ENCODE measurements at regions not wholly inside any gene's neighbourhood (a gene's known extent, or its start where the extent isn't known, plus 50 kb on each side); places are given as distances from the start of the nearest gene placed in this dataset.

DNA sequence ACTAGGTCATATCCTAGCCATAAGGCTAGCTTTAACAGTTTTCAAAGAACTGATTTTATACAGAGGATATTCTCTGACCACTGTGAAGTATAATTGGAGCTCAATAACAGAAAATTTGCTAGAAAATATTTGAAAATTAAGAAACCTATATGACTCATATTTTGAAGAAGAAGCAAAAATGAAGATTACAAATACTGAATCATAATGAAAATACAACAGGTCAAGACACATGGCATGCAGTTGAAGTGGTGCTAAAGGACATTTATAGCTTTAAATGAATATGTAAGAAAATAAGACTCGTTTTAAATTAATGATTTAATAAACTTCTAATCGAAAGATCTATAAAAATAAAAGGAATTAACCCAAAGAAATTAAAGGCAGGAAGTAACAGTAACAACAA, 1234.6 kb downstream of the SLC16A7 start:
- DNase-seq (ENCODE audit: low read depth in 4 of 4, low spot score in 3 of 4), result no peak

DNA sequence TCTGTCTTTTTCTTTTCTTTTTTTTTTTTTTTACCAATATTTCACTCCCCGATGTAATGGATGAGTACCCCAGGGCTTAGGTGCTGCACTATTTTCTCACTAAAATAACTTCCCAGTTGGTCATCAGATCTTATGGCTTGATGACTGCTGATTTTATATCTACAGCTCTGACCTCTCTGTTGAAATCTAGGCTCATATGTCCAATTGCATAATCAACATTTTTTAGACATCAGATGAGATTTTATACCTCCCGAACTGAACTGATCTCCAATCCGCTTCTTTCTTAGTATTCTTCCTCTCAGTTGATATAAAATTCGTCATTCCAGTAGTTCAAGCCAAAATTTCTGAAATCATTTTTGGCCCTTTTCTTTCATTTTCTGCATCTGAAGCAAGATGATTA, 1236.5 kb downstream of the SLC16A7 start:
- DNase-seq (ENCODE audit: low read depth in 4 of 4, low spot score in 3 of 4), result no peak

DNA sequence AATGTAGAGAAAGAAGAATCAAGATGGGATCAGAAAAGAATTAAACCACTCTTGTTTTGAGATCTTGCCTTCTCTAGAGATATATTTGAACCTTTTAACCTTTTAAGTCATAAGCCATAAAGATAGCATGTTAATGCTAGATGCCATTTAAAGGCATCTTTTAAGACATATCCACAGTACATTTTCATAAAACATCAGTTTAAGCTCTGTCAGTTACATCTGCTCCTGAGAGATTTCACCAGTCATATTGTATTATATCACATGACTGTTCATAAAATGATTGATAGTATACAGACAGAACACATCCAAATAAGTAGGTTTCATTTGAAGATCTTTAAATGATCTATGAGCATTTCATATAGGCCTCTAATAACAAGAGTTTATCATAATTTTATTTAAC, 1238.5 kb downstream of the SLC16A7 start:
- no peak for DNase-seq (ENCODE audit: low read depth in 4 of 4, low spot score in 3 of 4)

DNA sequence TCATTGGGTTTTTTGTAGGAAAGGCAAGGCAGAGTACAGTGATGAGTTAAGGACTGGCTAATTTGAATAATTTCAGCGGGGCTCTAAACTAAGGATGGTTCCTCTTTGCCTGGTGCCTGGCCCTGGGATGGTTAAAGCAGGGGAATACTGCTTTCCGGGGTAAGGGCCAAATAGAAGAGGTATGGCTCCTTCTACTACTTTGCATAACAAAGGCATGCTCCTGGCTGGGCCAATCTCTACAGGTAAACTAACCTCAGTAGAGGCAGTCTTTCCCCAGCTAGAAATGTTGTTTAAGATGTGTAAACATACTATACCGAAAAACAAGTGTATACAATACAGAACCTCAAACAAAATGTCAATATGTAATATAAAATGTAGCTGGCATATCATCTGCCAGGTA, 1239.0 kb downstream of the SLC16A7 start:
- no peak for DNase-seq (ENCODE audit: low read depth in 4 of 4, low spot score in 3 of 4)

DNA sequence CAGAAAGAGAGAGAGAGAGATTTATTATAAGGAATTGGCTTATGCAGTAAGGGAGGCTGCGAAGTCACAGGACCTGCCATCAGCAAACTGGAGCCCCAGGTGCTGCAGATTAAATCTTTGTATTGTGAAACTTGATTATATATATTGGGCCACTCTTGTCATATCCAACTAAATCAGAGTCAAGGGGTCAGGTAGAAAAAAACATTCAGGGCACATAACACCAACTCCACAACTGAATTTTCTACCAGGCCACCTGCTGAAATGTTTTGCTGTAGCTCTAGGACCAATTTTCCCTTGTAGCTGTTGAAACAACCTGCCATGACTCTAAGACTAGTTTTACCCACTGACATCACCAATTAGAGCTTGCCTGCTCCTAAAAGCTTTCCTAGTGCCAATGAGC, 1240.8 kb downstream of the SLC16A7 start:
- no peak for DNase-seq (ENCODE audit: low read depth in 4 of 4, low spot score in 3 of 4)

DNA sequence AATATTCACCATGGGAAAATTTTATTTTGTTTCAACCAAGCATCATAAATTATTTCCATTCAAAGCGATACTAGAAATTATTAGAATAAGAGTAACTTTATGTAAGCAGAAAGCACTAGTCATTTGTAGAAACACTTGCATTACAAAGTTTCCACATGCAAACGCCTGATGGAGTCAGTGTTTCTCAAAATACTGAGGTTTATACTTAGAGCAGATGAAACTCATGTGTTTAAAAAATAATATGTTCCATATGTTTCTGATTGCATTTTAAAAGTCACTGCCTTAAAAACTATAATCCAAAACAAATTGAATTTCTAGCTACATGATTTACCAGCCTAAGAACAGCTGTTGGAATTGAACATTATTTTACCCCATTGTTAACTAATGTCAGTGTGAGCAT, 1246.4 kb downstream of the SLC16A7 start:
- DNase-seq (ENCODE audit: low read depth in 4 of 4, low spot score in 3 of 4), result no peak

DNA sequence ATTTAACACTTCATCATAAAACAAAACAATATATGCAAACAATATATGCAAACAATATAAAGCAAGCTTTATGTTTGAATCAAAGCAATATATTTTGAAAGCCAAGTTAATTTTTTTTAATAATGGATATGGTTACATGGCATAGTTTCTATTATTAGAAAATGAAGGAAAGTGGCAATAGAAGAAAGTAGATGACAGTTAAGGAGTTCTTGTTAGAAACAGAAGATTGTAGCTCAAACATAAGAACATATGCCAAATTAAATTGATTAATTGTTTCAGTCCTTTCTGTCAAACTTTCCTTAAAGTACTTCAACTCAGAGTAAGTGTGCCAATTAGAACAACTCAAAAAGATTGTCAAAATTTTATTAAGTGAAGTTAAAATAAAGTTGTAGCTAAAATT, 1248.3 kb downstream of the SLC16A7 start:
- DNase-seq (ENCODE audit: low read depth in 4 of 4, low spot score in 3 of 4), result no peak

DNA sequence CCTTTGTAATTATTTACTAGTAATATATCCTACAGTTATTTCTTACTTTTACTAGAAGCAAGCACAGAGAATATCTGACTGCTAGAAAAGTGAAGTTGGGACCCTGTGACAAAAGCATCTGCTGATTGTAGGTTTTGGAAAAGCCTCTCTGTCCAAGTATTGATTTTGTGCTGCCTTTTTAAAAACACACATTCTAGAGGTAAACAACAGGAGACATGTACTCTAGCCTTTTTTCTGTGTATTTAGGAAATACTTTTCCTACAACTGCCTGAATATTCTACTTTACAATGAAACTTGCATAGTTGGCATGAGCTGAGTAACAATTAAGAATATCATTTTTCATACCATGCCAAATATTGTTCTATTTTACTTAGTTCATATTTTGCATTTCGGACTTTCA, 1249.0 kb downstream of the SLC16A7 start:
- no peak for DNase-seq (ENCODE audit: low read depth in 4 of 4, low spot score in 3 of 4)

DNA sequence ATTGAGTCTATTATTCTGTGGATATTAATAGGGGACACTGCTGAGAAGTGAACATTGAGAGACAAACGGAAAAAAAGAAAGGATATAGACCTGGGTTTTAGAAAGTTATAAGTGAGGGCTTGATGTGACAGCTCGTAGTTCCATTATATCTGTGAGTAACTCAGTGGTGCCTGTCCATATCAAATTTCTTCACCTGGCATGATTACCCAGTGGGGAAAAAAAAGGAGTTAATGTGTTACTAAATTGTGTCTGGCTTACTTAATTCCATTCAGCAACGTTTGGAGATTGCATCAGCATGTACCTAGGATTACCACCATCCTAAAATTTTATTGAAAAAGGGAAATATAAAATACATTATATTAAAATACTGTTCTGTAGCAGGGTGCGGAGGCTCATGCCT, 1249.9 kb downstream of the SLC16A7 start:
- no peak for DNase-seq (ENCODE audit: low read depth in 4 of 4, low spot score in 3 of 4)

DNA sequence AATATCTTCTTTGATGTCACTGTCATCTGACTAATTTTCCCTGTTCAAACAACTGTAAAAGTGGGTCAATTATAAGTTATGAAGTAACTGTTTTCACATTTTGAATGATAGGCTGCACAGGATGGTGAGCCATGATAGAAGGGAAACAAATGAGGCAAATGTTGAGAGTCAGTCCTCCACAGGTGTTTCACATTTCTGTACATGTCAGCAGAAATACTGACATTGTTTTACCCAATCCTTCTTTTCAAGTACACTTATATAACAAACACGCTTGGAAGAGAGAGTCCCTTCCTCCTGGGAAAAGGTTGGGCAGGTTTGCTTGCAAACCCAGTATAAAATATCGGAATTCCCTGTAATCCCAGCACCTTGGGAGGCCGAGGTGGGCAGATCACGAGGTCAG, 1251.5 kb downstream of the SLC16A7 start:
- no peak for DNase-seq (ENCODE audit: low read depth in 4 of 4, low spot score in 3 of 4)

DNA sequence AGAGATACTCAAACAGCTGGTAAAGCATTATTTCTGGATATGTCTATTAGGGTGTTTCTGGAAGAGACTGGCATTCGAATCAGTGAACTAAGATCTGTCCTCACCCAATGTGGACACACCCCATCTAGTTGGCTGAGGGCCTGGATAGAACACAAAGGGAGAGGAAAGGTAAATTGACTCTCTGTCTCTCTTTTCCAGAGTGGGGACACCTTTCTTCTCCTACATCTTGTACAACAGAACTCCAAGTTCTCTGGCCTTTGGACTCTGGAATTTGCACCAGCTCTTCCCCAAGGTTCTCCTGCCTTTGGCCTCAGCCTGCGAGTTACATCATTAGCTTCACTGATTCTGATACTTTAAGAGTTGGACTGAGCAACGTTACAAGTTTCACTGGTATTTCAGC, 1253.9 kb downstream of the SLC16A7 start:
- DNase-seq (ENCODE audit: low read depth in 4 of 4, low spot score in 3 of 4), result no peak

DNA sequence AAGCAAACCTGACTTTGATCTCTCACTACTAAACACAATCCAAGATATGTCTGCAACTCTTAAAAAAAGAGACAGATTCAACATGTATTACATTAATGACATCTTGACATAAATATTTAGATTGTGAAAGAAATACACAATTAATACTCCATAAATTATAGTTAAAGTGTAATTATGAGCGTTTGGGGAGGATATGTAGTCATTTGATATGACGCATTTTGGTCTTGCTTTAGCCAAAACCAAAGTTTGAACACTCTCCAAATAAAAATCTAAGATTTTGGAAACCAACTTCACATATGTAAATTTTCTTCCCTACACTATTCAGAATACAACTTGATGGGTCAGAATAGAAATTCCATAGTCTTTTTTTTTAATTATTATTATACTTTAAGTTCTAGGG, 1257.6 kb downstream of the SLC16A7 start:
- no peak for DNase-seq (ENCODE audit: low read depth in 4 of 4, low spot score in 3 of 4)

DNA sequence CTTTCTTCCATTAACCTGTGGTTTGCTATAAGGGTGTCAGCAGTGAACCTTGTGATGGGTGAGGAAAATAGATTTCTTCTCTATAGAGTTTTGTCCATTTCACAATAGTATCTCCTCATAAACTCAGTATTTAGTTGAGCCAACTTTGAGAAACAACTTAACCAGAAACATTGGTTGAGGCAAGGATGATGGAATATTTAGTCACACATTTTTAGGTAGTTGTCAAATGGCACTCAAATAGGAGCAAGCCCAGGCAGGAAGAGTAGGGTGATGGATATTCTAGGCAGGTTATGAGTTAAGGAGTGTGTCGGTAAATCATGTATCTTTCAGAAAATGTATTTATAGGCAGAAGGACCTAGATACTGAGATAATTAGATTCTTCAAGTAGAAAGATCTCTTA, 1267.6 kb downstream of the SLC16A7 start:
- no peak for DNase-seq (ENCODE audit: low read depth in 4 of 4, low spot score in 3 of 4)

DNA sequence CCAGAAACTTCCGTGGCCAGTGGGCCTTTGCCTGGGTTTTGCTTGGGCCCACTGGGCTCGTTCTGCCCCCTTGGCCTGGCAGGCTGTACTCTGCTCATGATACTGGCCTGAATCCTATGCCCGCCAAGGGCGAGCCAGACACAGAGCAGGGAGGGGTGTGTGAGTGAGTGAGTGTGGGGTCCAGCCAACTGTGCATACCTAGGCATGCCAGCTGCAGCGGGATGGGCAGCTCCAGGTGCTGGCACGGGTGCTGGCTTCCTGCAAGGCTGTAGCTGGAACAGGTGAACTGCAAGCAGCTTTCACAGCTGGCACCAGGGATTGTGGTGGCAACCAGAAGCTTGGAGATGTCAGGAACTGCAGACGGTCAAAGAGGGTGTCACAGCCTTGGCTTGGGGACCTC, 1276.4 kb downstream of the SLC16A7 start:
- DNase-seq (ENCODE audit: low read depth in 4 of 4, low spot score in 3 of 4), result no peak

DNA sequence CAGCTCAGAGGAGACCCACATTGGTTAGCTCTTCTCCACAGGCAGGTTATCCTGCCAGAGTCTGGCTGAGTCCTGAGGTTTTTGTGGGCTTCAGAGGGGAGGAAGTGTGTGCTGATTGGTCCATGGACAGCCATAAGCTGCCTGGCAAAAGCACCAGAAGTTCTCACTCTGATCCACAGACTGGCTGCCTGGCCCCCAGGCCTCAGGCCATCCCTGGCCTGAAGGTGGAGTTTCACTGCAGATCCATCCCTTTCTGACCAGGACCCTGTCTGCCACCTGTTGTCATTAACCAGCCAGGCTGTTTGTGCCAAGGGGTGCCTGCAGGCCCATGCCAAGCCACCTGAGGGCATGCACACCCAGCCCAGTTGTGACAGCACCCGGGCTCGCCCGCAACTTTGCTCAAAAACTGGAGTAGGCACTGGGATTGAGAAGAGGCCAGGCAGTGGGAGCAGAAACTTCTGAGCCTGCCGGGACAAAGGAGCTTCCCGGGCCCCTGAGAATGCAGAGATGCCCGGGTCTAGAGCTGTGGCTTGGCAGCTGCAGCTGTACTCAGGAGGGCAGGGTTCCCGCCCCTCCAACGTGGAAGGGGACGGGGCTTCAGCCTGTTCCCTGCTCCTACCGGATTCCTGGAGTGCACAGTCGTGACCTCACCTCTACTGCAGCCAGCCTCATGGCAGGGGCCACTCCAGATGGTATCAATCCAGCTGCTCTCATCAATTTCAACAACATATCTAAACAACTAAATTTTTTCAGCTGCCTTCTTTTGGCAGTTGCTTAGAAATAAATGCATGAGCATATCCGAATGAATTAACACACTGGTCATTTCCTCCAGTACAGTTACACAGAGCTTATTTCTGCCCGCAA, 1277.3 kb downstream of the SLC16A7 start:
- no peak for DNase-seq (ENCODE audit: low read depth in 4 of 4, low spot score in 3 of 4)

DNA sequence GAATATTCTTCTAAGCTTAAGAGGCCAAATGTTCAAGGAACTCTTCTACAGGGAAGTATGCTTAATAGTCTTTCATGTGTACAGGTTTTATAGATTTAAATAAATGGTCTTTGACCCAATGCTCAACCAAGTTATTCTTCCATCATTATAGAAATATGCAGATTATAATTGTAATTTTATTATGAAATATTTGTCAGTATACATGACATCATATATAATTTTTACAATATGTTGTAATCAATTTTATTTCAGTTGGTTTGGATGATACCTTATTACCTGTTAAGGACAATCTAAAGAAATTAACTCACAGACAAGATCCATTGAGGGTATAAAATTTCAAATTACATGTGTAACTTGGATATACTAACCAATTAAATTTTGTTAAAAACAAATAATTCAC, 1278.3 kb downstream of the SLC16A7 start:
- DNase-seq (ENCODE audit: low read depth in 4 of 4, low spot score in 3 of 4), result no peak

DNA sequence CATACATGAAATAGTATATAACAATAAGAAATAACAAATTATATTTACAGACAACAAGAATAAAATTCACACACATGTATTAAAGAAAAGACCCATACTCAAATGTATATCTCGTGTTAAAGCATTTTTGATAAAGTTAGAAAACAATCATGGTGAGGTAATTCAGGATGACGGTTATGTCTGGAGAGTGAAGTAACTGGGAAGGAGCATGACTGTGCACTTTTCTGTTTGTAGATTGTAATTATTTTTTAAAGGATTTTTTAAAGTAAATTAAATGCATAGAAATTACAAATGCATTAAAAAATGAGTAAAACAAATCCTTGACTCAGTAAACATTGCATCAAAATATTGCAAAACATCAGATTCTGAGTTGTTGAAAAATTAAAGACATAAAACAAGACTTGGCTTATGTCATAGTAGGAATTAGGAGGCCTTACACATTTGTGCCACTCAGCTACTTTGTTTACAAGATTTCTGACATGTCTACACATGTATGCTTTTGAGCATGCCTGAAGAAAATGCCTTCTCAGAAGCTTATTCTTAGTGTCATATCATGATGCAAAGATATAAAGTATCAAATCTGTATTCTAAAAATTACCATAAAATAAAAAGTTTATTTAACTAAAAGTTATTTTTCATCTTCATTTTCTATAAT, 1325.1 kb downstream of the SLC16A7 start:
- DNase-seq (ENCODE audit: low read depth in 4 of 4, low spot score in 3 of 4), result no peak

DNA sequence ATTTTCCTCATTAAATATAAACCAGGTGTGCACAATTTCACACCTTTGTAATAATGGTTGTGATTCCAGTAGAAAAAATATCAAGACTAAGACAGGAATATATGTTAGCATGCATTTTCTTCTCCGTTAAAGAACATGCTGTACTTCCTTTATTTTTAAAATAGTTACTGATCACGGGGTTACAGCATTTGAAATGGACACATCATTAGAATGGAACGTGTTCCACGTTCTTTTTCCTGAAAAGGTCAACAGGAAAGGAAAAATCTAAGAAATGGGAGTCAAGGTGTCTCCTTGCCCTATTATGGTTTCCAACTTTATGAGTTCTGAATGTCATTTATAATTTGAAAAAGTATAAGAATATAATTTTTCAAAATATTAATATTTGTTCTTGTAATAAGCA, 1325.7 kb downstream of the SLC16A7 start:
- DNase-seq (ENCODE audit: low read depth in 4 of 4, low spot score in 3 of 4), result no peak

DNA sequence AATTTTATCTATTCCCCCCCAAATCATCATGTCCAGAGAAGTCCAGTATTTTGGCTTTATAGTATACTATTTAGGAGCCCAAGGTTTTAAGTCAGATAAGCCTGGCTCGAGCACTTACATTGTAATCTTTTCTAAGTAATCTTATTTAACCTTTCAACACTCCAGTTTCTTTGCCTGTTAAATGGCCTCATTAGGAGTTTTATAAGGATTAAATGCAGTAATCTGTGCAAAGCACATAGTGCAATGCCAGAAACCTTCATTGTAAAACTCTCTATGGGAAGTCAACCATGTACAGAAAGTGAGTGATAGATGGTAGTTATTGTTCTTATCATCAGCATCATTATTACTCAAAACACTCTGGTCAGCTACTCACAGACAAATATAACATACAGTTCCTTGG, 1330.4 kb downstream of the SLC16A7 start:
- no peak for DNase-seq (ENCODE audit: low read depth in 4 of 4, low spot score in 3 of 4)

DNA sequence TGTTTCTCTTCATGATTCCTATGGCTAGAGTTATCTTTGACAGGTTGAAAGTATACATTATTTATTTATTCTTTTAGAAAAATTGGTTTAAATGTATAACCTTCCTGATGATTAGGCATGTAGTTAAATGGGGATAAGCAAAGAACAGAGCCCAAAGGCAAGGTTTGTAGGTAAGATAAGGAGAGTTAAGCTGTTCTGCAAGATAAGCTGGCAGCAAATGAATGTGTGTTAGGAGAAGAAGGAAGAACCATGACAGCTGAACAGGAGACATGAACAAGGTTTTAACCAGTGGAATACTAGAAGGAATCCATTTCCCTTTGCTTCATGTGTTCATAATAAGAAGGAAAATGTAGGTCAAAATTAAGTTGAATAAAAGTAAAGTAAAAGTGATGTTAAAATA, 1330.1 kb upstream of the USP15 start:
- no peak for DNase-seq (ENCODE audit: low read depth in 4 of 4, low spot score in 3 of 4)

DNA sequence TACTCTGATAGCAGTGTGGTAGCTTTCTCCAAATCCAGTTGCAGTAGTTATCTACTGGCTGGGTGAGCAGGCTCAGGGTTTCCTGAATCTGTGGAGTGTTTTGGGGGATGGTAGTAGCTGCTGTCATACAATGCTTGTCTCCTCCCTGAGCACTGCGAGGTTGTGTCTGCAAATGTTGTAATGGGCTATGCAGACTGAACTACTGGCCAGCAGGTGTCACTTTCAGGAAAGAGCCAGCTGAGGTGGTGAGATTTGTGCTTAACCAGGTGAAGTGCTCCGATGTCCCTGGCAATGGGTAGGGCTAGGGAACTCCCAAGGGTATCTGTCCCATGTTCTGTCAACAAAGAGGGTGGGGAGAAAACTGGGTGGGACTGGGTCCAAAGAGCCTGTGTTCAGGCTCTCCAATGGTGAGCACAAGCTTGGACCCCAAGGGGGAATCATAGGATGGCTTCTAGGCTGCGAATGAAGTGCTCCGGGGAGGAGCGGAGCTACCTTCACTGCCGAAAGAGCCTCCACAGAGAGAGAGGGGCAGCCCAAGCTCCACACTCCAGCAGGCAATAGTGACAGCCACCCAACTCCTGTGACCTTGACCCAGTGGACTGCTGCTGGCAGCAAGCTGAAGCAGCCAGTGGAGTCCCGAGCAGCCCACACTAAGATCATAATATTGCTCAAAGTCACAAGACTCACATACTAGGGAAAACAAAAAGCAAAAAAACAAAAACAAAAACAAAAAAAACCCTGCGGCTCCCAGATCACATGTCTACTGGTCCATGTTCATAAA, 1324.0 kb upstream of the USP15 start:
- no peak for DNase-seq (ENCODE audit: low read depth in 4 of 4, low spot score in 3 of 4)

DNA sequence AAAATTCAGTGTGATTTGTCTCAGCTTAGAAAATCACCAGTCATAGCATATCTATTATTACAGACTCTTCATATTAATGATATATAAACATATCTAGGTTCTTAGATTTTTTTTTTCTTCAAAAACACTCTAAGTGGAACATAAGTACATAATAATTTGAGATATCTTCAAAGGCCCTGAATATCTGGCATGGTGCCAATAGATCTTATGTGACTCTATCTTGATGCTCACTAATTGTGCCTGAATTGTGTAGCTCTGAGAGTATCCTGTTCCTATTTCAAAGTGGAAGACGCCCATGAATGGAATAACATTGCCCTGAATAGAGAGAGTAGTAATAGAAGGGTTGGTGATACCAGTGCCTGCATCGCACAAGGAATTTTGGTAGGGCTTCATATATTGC, 1312.7 kb upstream of the USP15 start:
- DNase-seq (ENCODE audit: low read depth in 4 of 4, low spot score in 3 of 4), result no peak
